Astrocyte (in vitro differentiated cells and primary cell): ENCODE measurements at regions not wholly inside any gene's neighbourhood (a gene's known extent, or its start where the extent isn't known, plus 50 kb on each side); places are given as distances from the start of the nearest gene placed in this dataset.

Experiments
- DNase-seq: peaks from one replicate; pipeline ENCODE4 v3.0.0-alpha.2; 2010; ENCODE audit warnings: low read depth
- FAIRE-seq: peaks from 2 replicates; lab custom pipeline; 2011; peaks lifted over from hg19 to GRCh38; lab: Jason Lieb, UNC
- H2AFZ ChIP-seq: 2 replicates; pipeline ENCODE4 v1.6.0; 2012; ENCODE audit warnings: low read depth, low read length, inconsistent platforms
- H3K27ac ChIP-seq: 2 replicates; pipeline ENCODE4 v1.5.1; 2011; ENCODE audit warnings: low read depth, low read length, inconsistent platforms
- H3K27me3 ChIP-seq: 2 replicates; pipeline ENCODE4 v1.6.0; 2011; ENCODE audit warnings: low read length, inconsistent platforms; ENCODE audit not compliant: insufficient read depth
- H3K36me3 ChIP-seq: 2 replicates; pipeline ENCODE4 v1.5.1; 2011; ENCODE audit warnings: low read length, inconsistent platforms; ENCODE audit not compliant: insufficient read depth
- H3K4me1 ChIP-seq: 2 replicates; pipeline ENCODE4 v1.5.1; 2011; ENCODE audit warnings: low read length, inconsistent platforms; ENCODE audit not compliant: insufficient read depth
- H3K4me2 ChIP-seq: 2 replicates; pipeline ENCODE4 v1.6.0; 2012; ENCODE audit warnings: low read length, inconsistent platforms
- H3K4me3 ChIP-seq: 2 replicates; pipeline ENCODE4 v1.5.1; 2011; ENCODE audit warnings: low read depth, mild to moderate bottlenecking, low read length, inconsistent platforms; ENCODE audit not compliant: insufficient read depth
- H3K79me2 ChIP-seq: 2 replicates; pipeline ENCODE4 v1.6.0; 2012; ENCODE audit warnings: mild to moderate bottlenecking, low read length, inconsistent platforms; ENCODE audit not compliant: insufficient read depth
- H3K9ac ChIP-seq: 2 replicates; pipeline ENCODE4 v1.6.0; 2012; ENCODE audit warnings: mild to moderate bottlenecking, low read length, inconsistent platforms
- H3K9me3 ChIP-seq: 2 replicates; pipeline ENCODE4 v1.5.1; 2012; ENCODE audit warnings: low read depth, mild to moderate bottlenecking, low read length, inconsistent platforms; ENCODE audit not compliant: insufficient read depth
- H4K20me1 ChIP-seq: 2 replicates; pipeline ENCODE4 v1.6.0; 2012; ENCODE audit warnings: low read length, inconsistent platforms; ENCODE audit not compliant: insufficient read depth
- H3K27ac Mint-ChIP-seq: one replicate; pipeline ENCODE4 v1.8.0; 2021; ENCODE audit warnings: mild to moderate bottlenecking, mixed read lengths; ENCODE audit not compliant: unreplicated experiment
- H3K27me3 Mint-ChIP-seq: one replicate; pipeline ENCODE4 v1.8.0; 2021; ENCODE audit warnings: low read depth, mixed read lengths; ENCODE audit not compliant: unreplicated experiment
- H3K36me3 Mint-ChIP-seq: one replicate; pipeline ENCODE4 v1.8.0; 2021; ENCODE audit warnings: low read depth, mixed read lengths; ENCODE audit not compliant: unreplicated experiment
- H3K4me1 Mint-ChIP-seq: one replicate; pipeline ENCODE4 v1.8.0; 2021; ENCODE audit warnings: low read depth, mixed read lengths; ENCODE audit not compliant: unreplicated experiment
- H3K4me3 Mint-ChIP-seq: one replicate; pipeline ENCODE4 v1.8.0; 2021; ENCODE audit warnings: mild to moderate bottlenecking, moderate library complexity, mixed read lengths; ENCODE audit not compliant: unreplicated experiment
- H3K9me3 Mint-ChIP-seq: one replicate; pipeline ENCODE4 v1.8.0; 2021; ENCODE audit warnings: mild to moderate bottlenecking, mixed read lengths; ENCODE audit not compliant: unreplicated experiment
- CTCF ChIP-seq: IDR thresholded peaks from 2 replicates; pipeline ENCODE4 v1.5.1; 2011; ENCODE audit warnings: low read depth, mild to moderate bottlenecking, inconsistent platforms, low read length, moderate library complexity; ENCODE audit not compliant: insufficient read depth
- EZH2 ChIP-seq: IDR thresholded peaks from 2 replicates; pipeline ENCODE4 v1.6.1; 2012; ENCODE audit warnings: mild to moderate bottlenecking, low read length, inconsistent platforms; ENCODE audit not compliant: insufficient read depth

GRCh38 chr5:180411948-180412347 is 58.8 kb upstream of the GFPT2 start:
- H3K27ac ChIP-seq, result no peak overlapping the region
- H3K4me1 ChIP-seq, result no peaks in the 10 kb centered on the region
- H3K4me3 ChIP-seq, result no peak overlapping the region
- Mint-ChIP-seq H3K4me3 (no peak overlapping the region), H3K9me3 (peaks cover 8% of the 10 kb centered on the region), H3K27ac (no peak overlapping the region), H3K36me3 (no peaks in the 10 kb centered on the region), H3K27me3 (peaks cover 4% of the 10 kb centered on the region), H3K4me1 (no peaks in the 10 kb centered on the region)
- no peaks in the 10 kb centered on the region for H3K36me3 ChIP-seq
- no peak overlapping the region for H2AFZ ChIP-seq
- no peak overlapping the region for H3K4me2 ChIP-seq
- H3K79me2 ChIP-seq, result no peaks in the 10 kb centered on the region
- no peak overlapping the region for H3K9ac ChIP-seq
- H3K9me3 ChIP-seq, result no peaks in the 10 kb centered on the region
- FAIRE-seq (no peak), DNase-seq (no peak)
- H4K20me1 ChIP-seq, result no peaks in the 10 kb centered on the region
- TF ChIP-seq EZH2 (no peak), CTCF (no peak)
- H3K27me3 ChIP-seq, result no peaks in the 10 kb centered on the region

DNA sequence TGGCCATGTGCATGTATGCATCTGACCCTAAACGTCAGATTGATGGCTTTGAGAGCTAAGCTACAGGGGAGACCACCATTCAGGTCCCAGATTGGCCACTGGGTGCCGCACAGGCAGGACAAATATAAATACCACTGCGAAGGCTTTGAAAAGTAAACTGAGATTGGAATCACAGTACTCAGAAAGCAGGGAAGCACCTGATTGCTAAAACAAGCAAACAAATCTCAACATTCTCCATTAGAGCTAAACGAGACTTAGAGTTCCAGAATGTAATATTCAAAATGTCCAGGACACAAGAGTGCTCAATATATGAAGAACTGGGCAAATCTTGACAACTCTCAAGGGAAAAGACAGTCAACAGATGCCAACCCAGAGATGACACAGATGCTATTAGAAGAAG is 61.0 kb upstream of the GFPT2 start:
- Histone ChIP-seq H3K36me3 (no peaks in the 10 kb centered on the region), H3K9ac (no peak overlapping the region), H4K20me1 (no peaks in the 10 kb centered on the region), H3K4me2 (no peak overlapping the region), H2AFZ (no peak overlapping the region), H3K79me2 (no peaks in the 10 kb centered on the region), H3K27ac (no peak overlapping the region), H3K4me1 (no peaks in the 10 kb centered on the region), H3K27me3 (no peaks in the 10 kb centered on the region), H3K9me3 (no peaks in the 10 kb centered on the region), H3K4me3 (no peak overlapping the region)
- no peak for TF ChIP-seq EZH2
- no peak for TF ChIP-seq CTCF
- Mint-ChIP-seq H3K27me3 (peaks cover 18% of the 10 kb centered on the region), H3K27ac (no peak overlapping the region), H3K4me1 (no peaks in the 10 kb centered on the region), H3K9me3 (peaks cover 8% of the 10 kb centered on the region), H3K36me3 (no peaks in the 10 kb centered on the region), H3K4me3 (no peak overlapping the region)
- DNase-seq, result no peak
- no peak for FAIRE-seq

- DNase-seq (no peak), FAIRE-seq (no peak)
- Histone ChIP-seq H3K4me1 (no peaks in the 10 kb centered on the region), H3K9ac (no peak overlapping the region), H3K4me3 (no peak overlapping the region), H3K27me3 (no peaks in the 10 kb centered on the region), H3K36me3 (no peaks in the 10 kb centered on the region), H3K4me2 (no peak overlapping the region), H3K79me2 (no peaks in the 10 kb centered on the region), H3K27ac (no peak overlapping the region), H3K9me3 (no peaks in the 10 kb centered on the region), H4K20me1 (no peaks in the 10 kb centered on the region), H2AFZ (no peak overlapping the region)
- Mint-ChIP-seq H3K4me1 (peaks cover 12% of the 10 kb centered on the region), H3K27ac (no peak overlapping the region), H3K9me3 (peaks cover 5% of the 10 kb centered on the region), H3K27me3 (peaks cover 18% of the 10 kb centered on the region), H3K4me3 (no peak overlapping the region), H3K36me3 (peaks cover 2% of the 10 kb centered on the region)
- no peak for TF ChIP-seq EZH2
- no peak for TF ChIP-seq CTCF
Observed at GRCh38 chr5:180421672-180422071, 68.5 kb upstream of the GFPT2 start.
